ENCODE measurements at regions not wholly inside any gene's neighbourhood (a gene's known extent, or its start where the extent isn't known, plus 50 kb on each side); places are given as distances from the start of the nearest gene placed in this dataset.

DNA sequence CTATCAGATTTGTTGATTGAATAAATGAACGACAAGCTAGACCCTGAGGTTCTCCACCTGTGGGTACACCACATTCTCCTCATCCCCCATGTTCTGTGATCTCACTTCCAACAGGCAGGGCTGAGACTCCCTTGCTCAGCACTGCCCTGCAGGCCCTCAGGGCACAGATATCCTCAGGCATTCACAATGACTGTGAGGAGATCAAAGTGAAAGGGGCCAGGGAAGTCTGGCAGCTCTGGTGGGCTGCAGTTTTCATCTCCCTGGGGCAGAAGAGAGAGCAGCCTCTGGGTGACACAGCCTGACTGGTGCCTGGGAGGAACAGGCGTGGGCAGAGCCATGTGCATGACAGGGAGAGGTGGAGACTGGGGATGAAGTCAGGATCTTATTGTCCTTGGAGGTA lies 142.4 kb upstream of the C9orf72 start:
- Histone ChIP-seq H3K27me3 (no peaks in the 10 kb centered on the region), H3K4me3 (no peak overlapping the region), H3K27ac (no peak overlapping the region), H3K9me3 (no peaks in the 10 kb centered on the region), H3K4me1 (no peaks in the 10 kb centered on the region), H3K36me3 (no peaks in the 10 kb centered on the region)
- ATAC-seq (no peak), DNase-seq (no peak)
- WGBS (ENCODE audit: insufficient coverage, low coverage, low lambda C conversion rate, missing lambda C conversion rate): 55% methylated on average over 2 of the region's 2 CpGs
- intact Hi-C loops (cut with DNase I): no loop called here
- TF ChIP-seq POLR2A (IDR thresholded peaks at IDR 0.05): no peak
- TF ChIP-seq, protein P1, sequence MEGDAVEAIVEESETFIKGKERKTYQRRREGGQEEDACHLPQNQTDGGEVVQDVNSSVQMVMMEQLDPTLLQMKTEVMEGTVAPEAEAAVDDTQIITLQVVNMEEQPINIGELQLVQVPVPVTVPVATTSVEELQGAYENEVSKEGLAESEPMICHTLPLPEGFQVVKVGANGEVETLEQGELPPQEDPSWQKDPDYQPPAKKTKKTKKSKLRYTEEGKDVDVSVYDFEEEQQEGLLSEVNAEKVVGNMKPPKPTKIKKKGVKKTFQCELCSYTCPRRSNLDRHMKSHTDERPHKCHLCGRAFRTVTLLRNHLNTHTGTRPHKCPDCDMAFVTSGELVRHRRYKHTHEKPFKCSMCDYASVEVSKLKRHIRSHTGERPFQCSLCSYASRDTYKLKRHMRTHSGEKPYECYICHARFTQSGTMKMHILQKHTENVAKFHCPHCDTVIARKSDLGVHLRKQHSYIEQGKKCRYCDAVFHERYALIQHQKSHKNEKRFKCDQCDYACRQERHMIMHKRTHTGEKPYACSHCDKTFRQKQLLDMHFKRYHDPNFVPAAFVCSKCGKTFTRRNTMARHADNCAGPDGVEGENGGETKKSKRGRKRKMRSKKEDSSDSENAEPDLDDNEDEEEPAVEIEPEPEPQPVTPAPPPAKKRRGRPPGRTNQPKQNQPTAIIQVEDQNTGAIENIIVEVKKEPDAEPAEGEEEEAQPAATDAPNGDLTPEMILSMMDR (IDR thresholded peaks at IDR 0.05): no peak

DNA sequence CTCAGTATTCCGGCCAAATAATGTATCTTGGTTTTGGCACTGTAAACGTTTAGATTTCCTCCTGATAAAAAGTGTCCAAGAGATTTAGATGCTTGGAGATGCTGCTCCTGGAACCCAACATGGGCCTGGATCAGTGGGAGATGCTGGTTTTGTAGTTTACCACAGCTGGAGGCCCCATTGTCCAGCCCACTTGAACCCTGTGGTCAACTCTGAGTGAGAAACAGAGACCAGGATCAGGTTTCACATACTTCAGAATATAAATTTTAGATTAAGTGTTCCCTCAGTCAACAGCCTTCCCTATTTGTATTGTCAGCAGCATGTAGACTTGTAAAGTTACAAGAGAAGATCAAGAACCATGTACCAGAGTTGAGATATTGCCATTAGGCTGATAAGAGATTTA lies 144.7 kb upstream of the C9orf72 start:
- DNase-seq: no peak
- no peaks in the 10 kb centered on the region for H3K4me1 ChIP-seq
- no peak overlapping the region for H3K4me3 ChIP-seq
- no peaks in the 10 kb centered on the region for H3K27me3 ChIP-seq
- 83% methylated on average over 2 of the region's 2 CpGs for WGBS (ENCODE audit: insufficient coverage, low coverage, low lambda C conversion rate, missing lambda C conversion rate)
- no peaks in the 10 kb centered on the region for H3K36me3 ChIP-seq
- H3K9me3 ChIP-seq: no peaks in the 10 kb centered on the region
- intact Hi-C loops (cut with DNase I): no loop called here
- TF ChIP-seq POLR2A (IDR thresholded peaks at IDR 0.05): no peak
- TF ChIP-seq, protein P1 (IDR thresholded peaks at IDR 0.05): no peak
- ATAC-seq: no peak
- H3K27ac ChIP-seq: no peak overlapping the region

DNA sequence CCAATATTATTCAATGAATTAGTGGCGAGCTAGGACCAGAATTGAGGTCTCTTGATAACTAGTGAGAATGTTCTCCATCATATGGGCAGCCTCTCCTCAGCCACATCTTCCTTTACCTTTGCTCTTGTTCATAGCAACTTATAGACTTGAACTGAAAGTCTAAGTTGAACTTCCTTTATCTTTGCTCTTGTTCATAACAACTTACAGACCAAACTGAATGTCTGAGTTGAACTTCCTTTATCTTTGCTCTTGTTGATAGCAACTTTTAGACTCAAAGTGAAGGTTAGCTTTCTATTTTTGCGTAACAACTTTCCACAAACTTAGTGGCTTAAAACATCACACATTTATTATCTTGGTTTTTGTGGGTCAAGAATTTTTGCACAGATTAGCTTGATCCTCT lies 146.4 kb upstream of the C9orf72 start:
- no peak overlapping the region for H3K27ac ChIP-seq
- H3K36me3 ChIP-seq: no peaks in the 10 kb centered on the region
- 78% methylated on average over 2 of the region's 2 CpGs for WGBS (ENCODE audit: insufficient coverage, low coverage, low lambda C conversion rate, missing lambda C conversion rate)
- TF ChIP-seq POLR2A (IDR thresholded peaks at IDR 0.05): no peak
- TF ChIP-seq, protein P1 (IDR thresholded peaks at IDR 0.05): no peak
- ATAC-seq (no peak), DNase-seq (no peak)
- no peaks in the 10 kb centered on the region for H3K4me1 ChIP-seq
- intact Hi-C loops (cut with DNase I): loop anchor here in 1 of 2 donors (10.0 kb wide), 1 partner anchor 165 kb away; no protein-coding TSS in a partner anchor
- no peak overlapping the region for H3K4me3 ChIP-seq
- H3K27me3 ChIP-seq: no peaks in the 10 kb centered on the region
- H3K9me3 ChIP-seq: no peaks in the 10 kb centered on the region

DNA sequence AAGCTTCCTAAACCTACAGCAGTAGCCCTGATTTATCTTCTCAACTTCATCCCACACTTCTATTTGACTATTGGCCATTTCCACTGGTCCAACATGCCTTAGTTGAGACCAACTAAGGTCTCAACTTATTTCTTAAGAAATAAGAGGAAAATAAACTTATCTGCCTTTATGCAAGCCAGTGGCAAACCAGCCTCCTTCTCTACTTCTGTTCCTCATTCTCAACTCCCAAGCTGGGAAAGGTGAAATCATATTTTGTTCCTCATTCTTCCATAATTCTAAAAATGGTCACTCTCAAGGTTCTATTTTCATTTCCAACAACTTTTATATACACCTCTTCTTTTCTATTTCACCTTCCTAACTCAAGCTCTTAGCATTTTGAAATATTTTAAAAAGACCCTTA lies 149.6 kb upstream of the C9orf72 start:
- Histone ChIP-seq H3K4me3 (no peak overlapping the region), H3K36me3 (no peaks in the 10 kb centered on the region), H3K9me3 (no peaks in the 10 kb centered on the region), H3K27me3 (no peaks in the 10 kb centered on the region), H3K4me1 (no peaks in the 10 kb centered on the region), H3K27ac (no peak overlapping the region)
- no peak for TF ChIP-seq POLR2A (IDR thresholded peaks at IDR 0.05)
- TF ChIP-seq, protein P1 (IDR thresholded peaks at IDR 0.05): no peak
- intact Hi-C loops (cut with DNase I): loop anchor here in 1 of 2 donors (10.0 kb wide), 1 partner anchor 162 kb away; no protein-coding TSS in a partner anchor
- DNase-seq: no peak
- no peak for ATAC-seq

Measured in right lobe of liver (tissue), 6 donors.